C4-2B (cell line): ENCODE measurements at regions not wholly inside any gene's neighbourhood (a gene's known extent, or its start where the extent isn't known, plus 50 kb on each side); places are given as distances from the start of the nearest gene placed in this dataset.

Experiments used
- H3K27ac ChIP-seq: fragments of 450-650 bp; 2 replicates; pipeline ENCODE4 v1.5.1; 2017
- CTCF ChIP-seq: fragments of 450-650 bp; conservative IDR thresholded peaks from 2 replicates; pipeline ENCODE4 v1.5.1; 2017; ENCODE audit warnings: mild to moderate bottlenecking
- ZFX ChIP-seq: fragments of 450-650 bp; IDR thresholded peaks from 2 replicates; pipeline ENCODE4 v1.6.1; 2017

- TF ChIP-seq ZFX (no peak), CTCF (no peak)
Observed at GRCh38 chr3:167884481-167884880, 149.0 kb downstream of the SERPINI1 start.

GRCh38 chr3:167883452-167883851, 147.9 kb downstream of the SERPINI1 start:
- TF ChIP-seq CTCF (no peak), ZFX (no peak)
- no peak overlapping the region for H3K27ac ChIP-seq

More at GRCh38 chr3:167884481-167884880, 149.0 kb downstream of the SERPINI1 start:
- no peak overlapping the region for H3K27ac ChIP-seq

- TF ChIP-seq ZFX (no peak; the same call in 1 of the 2 replicates), CTCF (peak; percentile 88)
- H3K27ac ChIP-seq = no peak overlapping the region
Observed at GRCh38 chr3:167882057-167882667, 146.6 kb downstream of the SERPINI1 start.

- TF ChIP-seq ZFX (no peak), CTCF (no peak)
- H3K27ac ChIP-seq = no peak overlapping the region
Observed at GRCh38 chr3:167880183-167880582, 144.7 kb downstream of the SERPINI1 start.

- no peak overlapping the region for H3K27ac ChIP-seq
- no peak for TF ChIP-seq ZFX
Observed at GRCh38 chr3:167876620-167877281, 141.2 kb downstream of the SERPINI1 start.
